ENCODE measurements at regions not wholly inside any gene's neighbourhood (a gene's known extent, or its start where the extent isn't known, plus 50 kb on each side); places are given as distances from the start of the nearest gene placed in this dataset.

DNA sequence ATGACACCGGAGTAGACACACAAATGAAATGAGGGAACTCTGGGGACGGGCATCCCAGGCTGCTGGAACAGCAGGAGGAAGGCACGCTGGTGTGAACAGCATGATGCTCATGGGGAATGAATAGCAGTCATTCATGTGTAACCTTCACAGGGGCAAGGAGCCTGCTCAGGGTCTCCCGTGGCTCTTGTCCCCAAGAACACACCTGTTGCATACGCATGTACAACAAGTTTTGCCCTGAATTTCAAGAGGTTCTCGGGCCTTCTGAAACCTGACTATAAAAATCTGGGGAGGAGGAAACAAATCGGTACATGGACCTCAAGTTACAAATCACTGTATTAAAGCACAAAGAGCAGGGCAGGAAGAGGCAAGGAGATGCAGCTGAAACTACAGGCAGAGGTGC is 93.4 kb downstream of the RRAGC start:
- Mint-ChIP-seq H3K27ac (ENCODE audit: unreplicated experiment) (no peak overlapping the region), H3K9me3 (ENCODE audit: low read depth, unreplicated experiment) (no peaks in the 10 kb centered on the region), H3K27me3 (ENCODE audit: unreplicated experiment) (peaks cover 80% of the 10 kb centered on the region), H3K4me1 (ENCODE audit: low read depth, unreplicated experiment) (no peaks in the 10 kb centered on the region), H3K36me3 (ENCODE audit: insufficient read depth, unreplicated experiment) (no peaks in the 10 kb centered on the region), H3K4me3 (ENCODE audit: low read depth, unreplicated experiment) (no peak overlapping the region)
- TF ChIP-seq, protein P1, sequence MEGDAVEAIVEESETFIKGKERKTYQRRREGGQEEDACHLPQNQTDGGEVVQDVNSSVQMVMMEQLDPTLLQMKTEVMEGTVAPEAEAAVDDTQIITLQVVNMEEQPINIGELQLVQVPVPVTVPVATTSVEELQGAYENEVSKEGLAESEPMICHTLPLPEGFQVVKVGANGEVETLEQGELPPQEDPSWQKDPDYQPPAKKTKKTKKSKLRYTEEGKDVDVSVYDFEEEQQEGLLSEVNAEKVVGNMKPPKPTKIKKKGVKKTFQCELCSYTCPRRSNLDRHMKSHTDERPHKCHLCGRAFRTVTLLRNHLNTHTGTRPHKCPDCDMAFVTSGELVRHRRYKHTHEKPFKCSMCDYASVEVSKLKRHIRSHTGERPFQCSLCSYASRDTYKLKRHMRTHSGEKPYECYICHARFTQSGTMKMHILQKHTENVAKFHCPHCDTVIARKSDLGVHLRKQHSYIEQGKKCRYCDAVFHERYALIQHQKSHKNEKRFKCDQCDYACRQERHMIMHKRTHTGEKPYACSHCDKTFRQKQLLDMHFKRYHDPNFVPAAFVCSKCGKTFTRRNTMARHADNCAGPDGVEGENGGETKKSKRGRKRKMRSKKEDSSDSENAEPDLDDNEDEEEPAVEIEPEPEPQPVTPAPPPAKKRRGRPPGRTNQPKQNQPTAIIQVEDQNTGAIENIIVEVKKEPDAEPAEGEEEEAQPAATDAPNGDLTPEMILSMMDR (IDR thresholded peaks at IDR 0.05; ENCODE audit: unreplicated experiment), result no peak
- intact Hi-C loops (cut with micrococcal nuclease; ENCODE audit: unreplicated experiment), result no loop called here
- BruUV-seq (replicated peaks), result no TSS peak
- DNase-seq, result no peak
- CTCF ChIA-PET, result no interaction called here

DNA sequence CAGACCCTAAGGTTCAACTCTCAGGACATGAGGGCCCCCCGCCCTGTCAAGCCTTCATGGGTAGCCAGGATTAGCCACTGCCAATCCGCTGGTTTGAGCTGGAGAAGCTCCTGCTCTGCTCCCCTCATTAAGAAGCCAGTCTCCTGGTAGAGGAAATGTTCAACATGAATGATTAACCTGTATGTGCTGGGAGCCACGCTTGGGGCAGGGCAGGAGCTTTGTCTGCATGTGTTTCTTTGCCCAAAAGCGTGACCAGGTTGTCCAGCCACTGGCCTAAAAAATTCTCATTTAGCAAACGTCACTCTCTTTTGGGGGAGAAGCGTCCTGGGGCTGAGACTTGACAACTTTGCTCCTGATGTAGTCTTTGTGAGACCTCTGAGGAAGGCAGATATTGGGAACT is 96.5 kb downstream of the RRAGC start:
- H3K36me3 Mint-ChIP-seq (ENCODE audit: insufficient read depth, unreplicated experiment), result no peaks in the 10 kb centered on the region
- TF ChIP-seq, protein P1 (IDR thresholded peaks at IDR 0.05; ENCODE audit: unreplicated experiment), result no peak
- intact Hi-C loops (cut with micrococcal nuclease; ENCODE audit: unreplicated experiment), result no loop called here
- H3K4me3 Mint-ChIP-seq (ENCODE audit: low read depth, unreplicated experiment), result no peak overlapping the region
- peaks cover 89% of the 10 kb centered on the region for H3K27me3 Mint-ChIP-seq (ENCODE audit: unreplicated experiment)
- no peak overlapping the region for H3K27ac Mint-ChIP-seq (ENCODE audit: unreplicated experiment)
- H3K9me3 Mint-ChIP-seq (ENCODE audit: low read depth, unreplicated experiment), result no peaks in the 10 kb centered on the region
- BruUV-seq (replicated peaks), result no TSS peak
- CTCF ChIA-PET, result interaction anchor here (0.7 kb wide), 1 partner anchor 198 kb away, joined by 5 read pairs; no protein-coding TSS in a partner anchor
- DNase-seq, result no peak
- H3K4me1 Mint-ChIP-seq (ENCODE audit: low read depth, unreplicated experiment), result no peaks in the 10 kb centered on the region

DNA sequence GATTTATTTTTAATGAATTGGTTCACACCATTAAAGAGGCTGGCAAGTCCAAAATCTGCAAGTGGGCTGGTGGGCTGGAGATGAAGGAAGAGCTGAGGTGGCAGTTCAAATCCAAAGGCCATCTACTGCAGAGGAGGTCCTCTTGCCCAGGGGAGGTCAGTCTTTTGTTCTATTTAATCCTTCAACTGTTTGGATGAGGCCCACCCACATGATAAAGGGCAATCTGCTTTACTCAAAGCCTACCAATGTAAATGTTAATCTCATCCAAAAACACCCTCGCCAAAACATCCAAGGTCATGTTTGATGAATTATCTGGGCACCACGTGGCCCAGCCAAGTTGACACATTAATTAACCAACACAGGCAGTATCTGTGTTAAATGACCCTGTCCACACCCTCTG is 99.0 kb downstream of the RRAGC start:
- TF ChIP-seq, protein P1 (IDR thresholded peaks at IDR 0.05; ENCODE audit: unreplicated experiment), result no peak
- no TSS peak for BruUV-seq (replicated peaks)
- no peaks in the 10 kb centered on the region for H3K36me3 Mint-ChIP-seq (ENCODE audit: insufficient read depth, unreplicated experiment)
- intact Hi-C loops (cut with micrococcal nuclease; ENCODE audit: unreplicated experiment), result no loop called here
- CTCF ChIA-PET, result no interaction called here
- H3K27me3 Mint-ChIP-seq (ENCODE audit: unreplicated experiment), result peaks cover 89% of the 10 kb centered on the region
- no peaks in the 10 kb centered on the region for H3K4me1 Mint-ChIP-seq (ENCODE audit: low read depth, unreplicated experiment)
- H3K9me3 Mint-ChIP-seq (ENCODE audit: low read depth, unreplicated experiment), result no peaks in the 10 kb centered on the region
- DNase-seq, result no peak
- no peak overlapping the region for H3K4me3 Mint-ChIP-seq (ENCODE audit: low read depth, unreplicated experiment)
- no peak overlapping the region for H3K27ac Mint-ChIP-seq (ENCODE audit: unreplicated experiment)

DNA sequence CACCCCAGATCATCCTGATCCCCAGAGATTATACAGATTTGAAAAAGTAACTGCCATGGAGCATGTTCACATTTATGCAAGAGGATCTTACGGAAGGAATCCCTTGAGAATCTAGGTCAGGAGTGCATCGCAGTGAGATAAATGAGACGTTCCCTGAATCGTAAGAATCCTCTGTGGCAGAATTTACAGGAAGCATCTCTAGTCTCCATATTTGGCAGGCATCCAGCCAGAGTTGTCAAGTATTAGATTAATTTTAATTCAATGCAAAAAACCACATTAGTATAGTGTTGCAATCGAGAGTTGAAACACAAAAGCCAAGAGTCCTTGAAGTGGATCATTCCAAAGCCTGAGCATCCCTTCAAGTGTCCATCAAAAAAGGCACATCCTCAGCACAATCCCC is 100.8 kb downstream of the RRAGC start:
- intact Hi-C loops (cut with micrococcal nuclease; ENCODE audit: unreplicated experiment), result no loop called here
- no peaks in the 10 kb centered on the region for H3K9me3 Mint-ChIP-seq (ENCODE audit: low read depth, unreplicated experiment)
- no peak overlapping the region for H3K4me3 Mint-ChIP-seq (ENCODE audit: low read depth, unreplicated experiment)
- CTCF ChIA-PET, result interaction anchor here (0.7 kb wide), 1 partner anchor 1228 kb away, joined by 6 read pairs; no protein-coding TSS in a partner anchor
- H3K4me1 Mint-ChIP-seq (ENCODE audit: low read depth, unreplicated experiment), result no peaks in the 10 kb centered on the region
- H3K36me3 Mint-ChIP-seq (ENCODE audit: insufficient read depth, unreplicated experiment), result no peaks in the 10 kb centered on the region
- H3K27me3 Mint-ChIP-seq (ENCODE audit: unreplicated experiment), result peaks cover 89% of the 10 kb centered on the region
- TF ChIP-seq, protein P1 (IDR thresholded peaks at IDR 0.05; ENCODE audit: unreplicated experiment), result no peak
- no peak for DNase-seq
- BruUV-seq (replicated peaks), result no TSS peak
- no peak overlapping the region for H3K27ac Mint-ChIP-seq (ENCODE audit: unreplicated experiment)

Data from Calu3 (cell line).